ENCODE measurements at regions not wholly inside any gene's neighbourhood (a gene's known extent, or its start where the extent isn't known, plus 50 kb on each side); places are given as distances from the start of the nearest gene placed in this dataset.
A peak's percentile ranks its signal among the peaks of the same experiment; 100 is the strongest.

DNA sequence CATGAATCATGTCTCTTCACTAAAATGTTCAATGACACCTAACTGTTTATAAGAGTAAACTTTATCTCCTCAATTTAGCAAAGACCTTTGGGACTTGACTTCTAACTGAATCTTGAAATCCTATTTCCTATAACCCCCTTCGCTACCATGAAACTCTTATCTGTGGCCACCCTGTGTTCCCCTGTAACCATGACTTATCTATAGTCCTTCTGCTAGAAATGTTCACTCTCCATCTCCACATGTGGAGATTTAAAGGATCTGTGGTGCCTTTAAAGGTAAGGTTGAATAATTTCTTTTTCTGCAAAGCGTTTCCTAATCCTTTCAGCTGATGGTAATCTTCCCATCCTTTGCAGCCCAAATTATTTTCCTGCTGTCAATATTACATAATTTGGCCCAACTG, 436.3 kb upstream of the RUNX1 start:
- H3K27me3 ChIP-seq (ENCODE audit: insufficient read depth, low read length): no peaks in the 10 kb centered on the region
- H3K36me3 ChIP-seq (ENCODE audit: insufficient read depth, low read length): no peaks in the 10 kb centered on the region
- no peak overlapping the region for H2AFZ ChIP-seq (ENCODE audit: low read length, unreplicated experiment)
- no peaks in the 10 kb centered on the region for H3K79me2 ChIP-seq (ENCODE audit: control insufficient read depth, insufficient read depth, low read length, unreplicated experiment)
- no peak overlapping the region for H3K4me3 ChIP-seq (ENCODE audit: low read depth, low read length)
- no peak overlapping the region for H3K27ac ChIP-seq (ENCODE audit: low read depth, low read length)
- H3K4me1 ChIP-seq (ENCODE audit: control insufficient read depth, insufficient read depth, low read length, unreplicated experiment): peaks cover 4% of the 10 kb centered on the region

DNA sequence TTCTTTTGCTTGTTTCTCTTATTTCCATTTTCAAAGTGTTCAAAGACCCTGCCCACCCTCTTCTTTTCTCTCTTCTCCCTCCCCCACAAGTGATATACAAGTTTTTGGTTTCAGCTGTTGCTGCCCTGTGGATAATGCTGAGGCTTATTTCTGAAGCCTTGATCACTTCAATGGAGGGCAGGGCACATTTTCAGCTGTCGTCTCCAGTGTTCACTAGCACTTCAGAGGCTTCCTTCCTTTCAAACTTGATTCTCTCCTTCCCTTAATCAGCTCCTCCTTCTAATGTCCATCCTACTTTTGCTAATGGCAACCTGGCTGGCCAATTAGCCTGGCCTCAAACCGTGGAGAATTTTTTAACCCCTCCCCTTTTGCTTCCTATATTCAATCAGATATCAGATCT, 435.7 kb upstream of the RUNX1 start:
- Histone ChIP-seq H3K27me3 (ENCODE audit: insufficient read depth, low read length) (no peaks in the 10 kb centered on the region), H3K79me2 (ENCODE audit: control insufficient read depth, insufficient read depth, low read length, unreplicated experiment) (no peaks in the 10 kb centered on the region), H2AFZ (ENCODE audit: low read length, unreplicated experiment) (no peak overlapping the region), H3K4me1 (ENCODE audit: control insufficient read depth, insufficient read depth, low read length, unreplicated experiment) (peaks cover 4% of the 10 kb centered on the region), H3K27ac (ENCODE audit: low read depth, low read length) (no peak overlapping the region), H3K36me3 (ENCODE audit: insufficient read depth, low read length) (no peaks in the 10 kb centered on the region), H3K4me3 (ENCODE audit: low read depth, low read length) (no peak overlapping the region)

DNA sequence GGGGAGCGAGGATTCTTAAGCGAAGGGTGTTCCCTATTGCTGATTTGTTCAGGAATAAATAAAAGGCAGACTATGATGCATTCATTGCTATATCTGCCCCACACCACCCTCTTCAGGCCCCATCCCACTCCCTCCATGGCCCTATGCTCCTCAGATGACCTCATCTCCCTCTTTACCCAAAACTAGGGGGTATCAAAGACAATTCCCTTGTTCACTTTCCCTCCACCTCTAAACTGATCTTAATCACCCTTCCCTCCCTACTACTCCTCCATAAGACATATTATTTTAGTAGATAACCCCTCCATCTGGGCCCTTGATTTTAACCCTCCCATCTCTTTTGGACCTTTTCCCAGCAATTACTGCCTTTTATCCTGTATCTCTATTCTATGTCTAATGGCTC, 434.9 kb upstream of the RUNX1 start:
- no peaks in the 10 kb centered on the region for H3K27me3 ChIP-seq (ENCODE audit: insufficient read depth, low read length)
- no peak overlapping the region for H3K4me3 ChIP-seq (ENCODE audit: low read depth, low read length)
- H3K79me2 ChIP-seq (ENCODE audit: control insufficient read depth, insufficient read depth, low read length, unreplicated experiment): no peaks in the 10 kb centered on the region
- H3K4me1 ChIP-seq (ENCODE audit: control insufficient read depth, insufficient read depth, low read length, unreplicated experiment): peaks cover 3% of the 10 kb centered on the region
- H2AFZ ChIP-seq (ENCODE audit: low read length, unreplicated experiment): no peak overlapping the region
- no peak overlapping the region for H3K27ac ChIP-seq (ENCODE audit: low read depth, low read length)
- H3K36me3 ChIP-seq (ENCODE audit: insufficient read depth, low read length): no peaks in the 10 kb centered on the region

DNA sequence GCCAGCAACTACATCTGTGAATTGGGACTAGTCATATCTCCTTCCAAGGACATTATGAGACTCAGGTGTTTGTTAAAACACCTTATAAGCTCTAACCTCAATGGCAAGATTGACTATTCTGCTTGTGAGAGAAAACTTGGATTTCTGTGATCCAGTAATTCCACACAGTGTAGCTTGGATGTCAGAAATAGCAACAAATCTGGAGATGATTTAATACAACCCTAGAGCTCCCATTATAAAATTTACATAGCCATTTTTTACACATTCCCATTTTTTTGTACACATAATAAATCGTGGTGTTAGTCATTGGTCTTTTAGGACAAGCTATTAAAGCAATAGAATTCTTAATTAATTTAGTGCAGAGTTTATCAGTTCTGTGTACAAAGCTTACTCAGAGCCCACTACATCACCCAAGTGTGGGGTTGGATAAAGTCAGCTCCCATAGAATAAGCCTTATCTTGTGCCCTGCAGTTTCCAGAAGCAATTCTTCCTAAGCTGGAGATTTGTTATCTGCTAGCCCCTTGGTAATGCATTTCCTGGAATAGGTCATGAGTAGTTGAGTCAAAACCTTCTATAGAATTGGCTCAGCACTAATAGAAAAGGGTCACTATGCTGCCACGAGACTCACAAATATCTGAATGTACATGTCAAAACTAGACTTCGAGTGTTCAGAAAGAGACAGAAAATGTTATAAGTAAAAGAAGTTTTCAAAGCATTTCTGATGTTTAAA, 434.0 kb upstream of the RUNX1 start:
- no peak overlapping the region for H2AFZ ChIP-seq (ENCODE audit: low read length, unreplicated experiment)
- no peaks in the 10 kb centered on the region for H3K27me3 ChIP-seq (ENCODE audit: insufficient read depth, low read length)
- no peak overlapping the region for H3K27ac ChIP-seq (ENCODE audit: low read depth, low read length)
- no peak overlapping the region for H3K4me3 ChIP-seq (ENCODE audit: low read depth, low read length)
- no peaks in the 10 kb centered on the region for H3K4me1 ChIP-seq (ENCODE audit: control insufficient read depth, insufficient read depth, low read length, unreplicated experiment)
- H3K79me2 ChIP-seq (ENCODE audit: control insufficient read depth, insufficient read depth, low read length, unreplicated experiment): no peaks in the 10 kb centered on the region
- H3K36me3 ChIP-seq (ENCODE audit: insufficient read depth, low read length): no peaks in the 10 kb centered on the region

DNA sequence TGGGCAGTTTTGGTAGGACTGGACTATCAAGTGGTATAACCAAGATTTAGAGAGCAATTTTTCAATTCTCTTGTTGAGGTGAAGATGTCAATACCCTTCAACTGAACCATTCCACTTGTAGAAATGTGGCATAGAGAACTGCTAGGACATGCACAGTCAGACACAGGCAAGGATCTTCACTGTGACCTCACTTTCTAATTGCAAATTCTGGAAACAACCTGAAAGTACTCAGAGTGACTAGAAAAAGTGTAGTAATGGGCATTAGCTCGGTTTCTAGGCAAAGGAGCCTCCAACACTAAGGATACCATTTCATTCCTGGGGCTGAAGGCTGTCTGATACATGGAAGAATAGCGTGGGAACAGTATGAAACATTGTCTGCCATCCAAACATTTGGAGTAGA, 433.0 kb upstream of the RUNX1 start:
- Histone ChIP-seq H2AFZ (ENCODE audit: low read length, unreplicated experiment) (no peak overlapping the region), H3K4me3 (ENCODE audit: low read depth, low read length) (no peak overlapping the region), H3K4me1 (ENCODE audit: control insufficient read depth, insufficient read depth, low read length, unreplicated experiment) (peaks cover 5% of the 10 kb centered on the region), H3K79me2 (ENCODE audit: control insufficient read depth, insufficient read depth, low read length, unreplicated experiment) (no peaks in the 10 kb centered on the region), H3K27ac (ENCODE audit: low read depth, low read length) (no peak overlapping the region), H3K27me3 (ENCODE audit: insufficient read depth, low read length) (no peaks in the 10 kb centered on the region), H3K36me3 (ENCODE audit: insufficient read depth, low read length) (no peaks in the 10 kb centered on the region)

DNA sequence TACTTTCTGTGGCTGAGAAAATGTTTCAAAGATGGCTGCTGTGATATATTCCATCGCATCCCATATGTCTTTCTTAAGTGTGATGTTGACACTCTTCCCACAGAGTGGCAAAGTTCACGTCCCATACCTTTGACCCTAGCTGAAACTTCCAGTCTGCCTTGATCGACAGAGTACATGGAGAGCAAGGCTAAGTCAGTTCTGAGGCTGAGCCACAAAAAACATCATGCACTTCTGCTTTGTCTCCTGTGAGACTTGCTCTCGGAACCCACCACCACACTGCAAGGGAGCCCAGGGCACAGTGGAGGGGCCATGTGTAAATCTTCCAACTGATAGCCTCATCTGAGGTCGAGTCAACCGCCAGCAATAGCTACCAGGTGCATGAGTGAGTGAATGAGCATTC, 431.9 kb upstream of the RUNX1 start:
- no peaks in the 10 kb centered on the region for H3K79me2 ChIP-seq (ENCODE audit: control insufficient read depth, insufficient read depth, low read length, unreplicated experiment)
- no peaks in the 10 kb centered on the region for H3K36me3 ChIP-seq (ENCODE audit: insufficient read depth, low read length)
- no peak overlapping the region for H2AFZ ChIP-seq (ENCODE audit: low read length, unreplicated experiment)
- H3K27ac ChIP-seq (ENCODE audit: low read depth, low read length): no peak overlapping the region
- peaks cover 16% of the 10 kb centered on the region for H3K4me1 ChIP-seq (ENCODE audit: control insufficient read depth, insufficient read depth, low read length, unreplicated experiment)
- no peaks in the 10 kb centered on the region for H3K27me3 ChIP-seq (ENCODE audit: insufficient read depth, low read length)
- no peak overlapping the region for H3K4me3 ChIP-seq (ENCODE audit: low read depth, low read length)

DNA sequence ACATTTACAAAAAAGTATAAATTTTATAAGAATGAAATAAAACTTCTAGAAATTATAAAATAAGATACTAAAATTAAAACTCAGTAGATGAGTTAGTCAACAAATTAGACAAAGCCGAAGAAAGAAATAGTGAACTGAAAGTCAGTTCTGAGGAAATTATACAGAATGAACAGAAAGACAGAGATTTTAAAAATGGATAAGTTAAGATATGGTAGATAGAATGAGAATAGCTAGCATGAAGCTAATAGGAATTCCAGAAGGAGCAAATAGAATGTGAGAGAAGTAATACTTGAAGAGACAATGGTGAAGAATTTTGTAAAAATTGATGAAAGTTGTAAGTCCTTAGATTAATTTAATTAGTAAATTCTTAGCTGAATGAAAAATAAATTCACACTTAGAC, 430.4 kb upstream of the RUNX1 start:
- Histone ChIP-seq H3K27ac (ENCODE audit: low read depth, low read length) (no peak overlapping the region), H3K4me1 (ENCODE audit: control insufficient read depth, insufficient read depth, low read length, unreplicated experiment) (peaks cover 29% of the 10 kb centered on the region), H3K4me3 (ENCODE audit: low read depth, low read length) (no peak overlapping the region), H2AFZ (ENCODE audit: low read length, unreplicated experiment) (no peak overlapping the region), H3K79me2 (ENCODE audit: control insufficient read depth, insufficient read depth, low read length, unreplicated experiment) (no peaks in the 10 kb centered on the region), H3K36me3 (ENCODE audit: insufficient read depth, low read length) (no peaks in the 10 kb centered on the region), H3K27me3 (ENCODE audit: insufficient read depth, low read length) (no peaks in the 10 kb centered on the region)

DNA sequence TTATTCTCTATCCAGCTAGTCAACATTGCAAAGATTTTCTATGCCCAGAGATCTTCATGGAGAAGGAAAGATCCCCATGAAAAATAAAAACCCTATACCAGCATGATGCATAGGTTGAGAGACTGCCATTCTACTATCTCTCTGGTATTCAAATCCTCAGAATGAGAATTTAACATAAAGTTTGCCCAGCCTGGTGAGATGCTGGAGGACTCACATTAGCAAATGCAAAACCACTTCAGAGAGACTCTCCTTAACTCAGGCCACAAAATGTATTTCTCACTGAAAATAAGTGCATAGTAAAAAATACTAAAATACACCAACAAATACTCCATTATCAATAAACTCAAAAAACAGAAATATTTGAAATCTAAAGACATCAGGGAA, 430.0 kb upstream of the RUNX1 start:
- no peaks in the 10 kb centered on the region for H3K36me3 ChIP-seq (ENCODE audit: insufficient read depth, low read length)
- H2AFZ ChIP-seq (ENCODE audit: low read length, unreplicated experiment): no peak overlapping the region
- H3K4me1 ChIP-seq (ENCODE audit: control insufficient read depth, insufficient read depth, low read length, unreplicated experiment): peaks cover 29% of the 10 kb centered on the region
- H3K27me3 ChIP-seq (ENCODE audit: insufficient read depth, low read length): no peaks in the 10 kb centered on the region
- no peak overlapping the region for H3K4me3 ChIP-seq (ENCODE audit: low read depth, low read length)
- H3K27ac ChIP-seq (ENCODE audit: low read depth, low read length): 0 out of 2 replicates have a peak overlapping the region, but pooled peaks have one; percentile 18
- no peaks in the 10 kb centered on the region for H3K79me2 ChIP-seq (ENCODE audit: control insufficient read depth, insufficient read depth, low read length, unreplicated experiment)

DNA sequence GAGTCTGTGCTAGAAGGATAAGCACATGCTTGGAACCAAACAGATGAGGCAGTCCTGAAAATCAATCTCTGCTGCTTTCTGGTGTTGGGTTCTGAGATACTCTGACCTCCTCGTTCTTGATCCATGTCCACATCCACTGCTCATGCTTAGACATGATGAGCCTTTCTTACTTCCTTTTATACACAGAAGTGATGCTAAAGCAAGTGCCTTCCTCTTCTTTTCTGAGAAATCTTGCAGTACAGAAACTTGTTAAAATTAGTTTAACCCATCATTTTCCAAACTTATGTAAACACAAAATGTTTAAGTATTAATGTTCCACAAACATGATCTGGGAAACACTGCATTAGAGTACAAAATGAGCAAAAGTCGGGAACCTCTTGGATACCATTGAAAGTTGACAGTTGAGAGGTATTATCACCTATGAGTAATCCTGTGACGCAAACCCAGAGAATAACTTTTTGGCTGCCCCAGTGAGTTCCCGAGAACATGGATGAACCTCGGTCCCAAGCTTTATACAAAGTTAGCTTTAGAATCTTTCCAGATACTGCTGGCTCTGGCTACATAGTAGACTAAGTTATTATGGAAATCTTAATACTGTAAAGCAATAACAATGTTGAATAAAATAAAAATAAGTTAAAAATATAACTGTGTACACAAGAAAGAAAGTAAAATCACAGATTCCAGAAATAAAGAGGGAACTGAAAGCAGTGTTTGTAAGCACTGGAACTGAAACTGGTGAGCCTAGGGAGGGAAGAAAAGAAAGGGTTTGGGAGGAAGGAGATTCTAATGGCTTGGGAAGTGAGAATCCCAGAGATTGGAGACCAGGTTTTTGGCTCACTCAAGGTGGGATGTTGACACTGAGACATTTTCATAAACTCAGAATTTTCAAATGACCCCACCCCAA, 429.3 kb upstream of the RUNX1 start:
- Histone ChIP-seq H3K36me3 (ENCODE audit: insufficient read depth, low read length) (no peaks in the 10 kb centered on the region), H3K4me1 (ENCODE audit: control insufficient read depth, insufficient read depth, low read length, unreplicated experiment) (peaks cover 29% of the 10 kb centered on the region), H2AFZ (ENCODE audit: low read length, unreplicated experiment) (no peak overlapping the region), H3K4me3 (ENCODE audit: low read depth, low read length) (no peak overlapping the region), H3K27ac (ENCODE audit: low read depth, low read length) (0 out of 2 replicates have a peak overlapping the region, but pooled peaks have one; percentile 18), H3K79me2 (ENCODE audit: control insufficient read depth, insufficient read depth, low read length, unreplicated experiment) (no peaks in the 10 kb centered on the region), H3K27me3 (ENCODE audit: insufficient read depth, low read length) (no peaks in the 10 kb centered on the region)

DNA sequence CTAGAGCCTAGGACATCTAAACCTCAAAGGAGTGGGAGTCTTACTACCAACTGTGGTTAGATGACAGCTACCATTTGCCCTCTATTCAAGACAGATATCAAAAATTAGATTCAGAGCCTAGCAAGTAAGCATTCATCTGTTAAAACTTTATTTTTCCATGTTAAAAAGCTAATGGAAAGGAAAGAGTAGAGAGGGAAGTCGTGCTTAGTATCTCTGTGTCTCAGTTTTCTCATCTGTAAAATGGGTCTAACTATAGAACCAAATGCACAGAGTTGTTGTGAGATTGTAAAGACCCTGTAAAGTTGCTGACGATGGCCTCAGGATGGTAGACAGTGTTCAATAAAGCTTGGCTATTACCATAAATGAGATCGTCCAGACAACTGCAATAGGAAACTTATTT, 428.5 kb upstream of the RUNX1 start:
- no peak overlapping the region for H2AFZ ChIP-seq (ENCODE audit: low read length, unreplicated experiment)
- H3K4me3 ChIP-seq (ENCODE audit: low read depth, low read length): peak overlapping the region; percentile 40; the same call in 1 of the 2 replicates
- no peaks in the 10 kb centered on the region for H3K36me3 ChIP-seq (ENCODE audit: insufficient read depth, low read length)
- no peaks in the 10 kb centered on the region for H3K27me3 ChIP-seq (ENCODE audit: insufficient read depth, low read length)
- H3K79me2 ChIP-seq (ENCODE audit: control insufficient read depth, insufficient read depth, low read length, unreplicated experiment): no peaks in the 10 kb centered on the region
- H3K27ac ChIP-seq (ENCODE audit: low read depth, low read length): peak overlapping the region; percentile 86
- H3K4me1 ChIP-seq (ENCODE audit: control insufficient read depth, insufficient read depth, low read length, unreplicated experiment): peaks cover 29% of the 10 kb centered on the region

Data from ACC112 (cell line).